LNCAP (cell line): ENCODE measurements at regions not wholly inside any gene's neighbourhood (a gene's known extent, or its start where the extent isn't known, plus 50 kb on each side); places are given as distances from the start of the nearest gene placed in this dataset.

Experiments used
- CTCF ChIP-seq: fragments of 450-650 bp; IDR thresholded peaks from 2 replicates; pipeline ENCODE4 v1.5.1; 2017; ENCODE audit warnings: mild to moderate bottlenecking

- TF ChIP-seq CTCF = no peak
These were observed 50.8 kb upstream of the MYLIP start for GRCh38 chr6:16078064-16078463.

GRCh38 chr6:16069671-16070070 is 59.2 kb upstream of the MYLIP start:
- TF ChIP-seq CTCF = no peak

- no peak for TF ChIP-seq CTCF
These were observed 59.7 kb upstream of the MYLIP start for GRCh38 chr6:16069222-16069621.

GRCh38 chr6:16067568-16067967 is 61.3 kb upstream of the MYLIP start:
- TF ChIP-seq CTCF = no peak

GRCh38 chr6:16064671-16065072 is 64.2 kb upstream of the MYLIP start:
- TF ChIP-seq CTCF = no peak

GRCh38 chr6:16063580-16063979 is 65.3 kb upstream of the MYLIP start:
- TF ChIP-seq CTCF = no peak

GRCh38 chr6:16061818-16062217 is 67.1 kb upstream of the MYLIP start:
- no peak for TF ChIP-seq CTCF

- no peak for TF ChIP-seq CTCF
These were observed 68.8 kb upstream of the MYLIP start for GRCh38 chr6:16060039-16060438.
